SW480 (cell line): ENCODE measurements at regions not wholly inside any gene's neighbourhood (a gene's known extent, or its start where the extent isn't known, plus 50 kb on each side); places are given as distances from the start of the nearest gene placed in this dataset.
A peak's percentile ranks its signal among the peaks of the same experiment; 100 is the strongest.

Experiments used
- DNase-seq: peaks from one replicate; pipeline ENCODE4 v3.0.0-alpha.2; 2016; ENCODE audit warnings: low spot score

- DNase-seq: no peak
Measured at GRCh38 chr17:70875729-70876310, 706.5 kb downstream of the KCNJ2 start.

- no peak for DNase-seq
Measured at GRCh38 chr17:70878879-70879278, 709.5 kb downstream of the KCNJ2 start.

- DNase-seq: no peak
Measured at GRCh38 chr17:70879401-70879800, 710.1 kb downstream of the KCNJ2 start.

- no peak for DNase-seq
Measured at GRCh38 chr17:70881093-70881492, 711.8 kb downstream of the KCNJ2 start.

- no peak for DNase-seq
Measured at GRCh38 chr17:70882504-70882903, 713.2 kb downstream of the KCNJ2 start.

GRCh38 chr17:70886648-70887047 lies 717.3 kb downstream of the KCNJ2 start:
- DNase-seq: no peak

GRCh38 chr17:70888324-70888723 lies 719.0 kb downstream of the KCNJ2 start:
- no peak for DNase-seq

- DNase-seq: no peak
Measured at GRCh38 chr17:70891306-70891705, 722.0 kb downstream of the KCNJ2 start.

GRCh38 chr17:70892527-70892926 lies 723.2 kb downstream of the KCNJ2 start:
- DNase-seq: no peak

GRCh38 chr17:70896843-70897242 lies 727.5 kb downstream of the KCNJ2 start:
- no peak for DNase-seq

- DNase-seq: no peak
Measured at GRCh38 chr17:70897446-70897845, 728.1 kb downstream of the KCNJ2 start.

GRCh38 chr17:70901870-70902269 lies 732.5 kb downstream of the KCNJ2 start:
- DNase-seq: no peak

GRCh38 chr17:70905796-70906195 lies 736.5 kb downstream of the KCNJ2 start:
- DNase-seq: no peak

- DNase-seq: peak; percentile 68
Measured at GRCh38 chr17:70906808-70907207, 737.5 kb downstream of the KCNJ2 start.

- no peak for DNase-seq
Measured at GRCh38 chr17:70912716-70913485, 743.6 kb downstream of the KCNJ2 start.

GRCh38 chr17:70916469-70916868 lies 747.1 kb downstream of the KCNJ2 start:
- DNase-seq: no peak

GRCh38 chr17:70919241-70919640 lies 749.9 kb downstream of the KCNJ2 start:
- no peak for DNase-seq

- DNase-seq: no peak
Measured at GRCh38 chr17:70920416-70920815, 751.1 kb downstream of the KCNJ2 start.

- DNase-seq: no peak
Measured at GRCh38 chr17:70922268-70922667, 752.9 kb downstream of the KCNJ2 start.

GRCh38 chr17:70924776-70925175 lies 755.4 kb downstream of the KCNJ2 start:
- no peak for DNase-seq

- no peak for DNase-seq
Measured at GRCh38 chr17:70929226-70929625, 759.9 kb downstream of the KCNJ2 start.

GRCh38 chr17:70934231-70934630 lies 764.9 kb downstream of the KCNJ2 start:
- no peak for DNase-seq

GRCh38 chr17:70934835-70935234 lies 765.5 kb downstream of the KCNJ2 start:
- DNase-seq: no peak

- DNase-seq: no peak
Measured at GRCh38 chr17:70936724-70937123, 767.4 kb downstream of the KCNJ2 start.
